GM03348 (cell line): ENCODE measurements at regions not wholly inside any gene's neighbourhood (a gene's known extent, or its start where the extent isn't known, plus 50 kb on each side); places are given as distances from the start of the nearest gene placed in this dataset.
"Not testable (repeated sequence)": the region's sequence is repeated elsewhere in the genome, so short reads cannot be mapped to it uniquely, and the experiment has no call there.

Experiments
- DNase-seq: peaks from one replicate; pipeline ENCODE4 v3.0.0; 2012; ENCODE audit warnings: low spot score

GRCh38 chr6:164107297-164107995, 692.9 kb downstream of the QKI start:
- no peak for DNase-seq

- DNase-seq: peak; percentile 32
Observed at GRCh38 chr6:164106345-164106769, 691.8 kb downstream of the QKI start.

- no peak for DNase-seq
Observed at GRCh38 chr6:164105705-164106104, 691.2 kb downstream of the QKI start.

GRCh38 chr6:164104432-164104831, 689.9 kb downstream of the QKI start:
- no peak for DNase-seq

GRCh38 chr6:164102693-164103092, 688.2 kb downstream of the QKI start:
- no peak for DNase-seq

GRCh38 chr6:164101859-164102258, 687.3 kb downstream of the QKI start:
- DNase-seq: no peak

GRCh38 chr6:164099269-164099865, 684.8 kb downstream of the QKI start:
- no peak for DNase-seq

- DNase-seq: no peak
Observed at GRCh38 chr6:164098857-164099267, 684.3 kb downstream of the QKI start.

GRCh38 chr6:164097551-164098398, 683.3 kb downstream of the QKI start:
- no peak for DNase-seq

- no peak for DNase-seq
Observed at GRCh38 chr6:164097056-164097455, 682.5 kb downstream of the QKI start.

GRCh38 chr6:164095056-164095455, 680.5 kb downstream of the QKI start:
- no peak for DNase-seq

- no peak for DNase-seq
Observed at GRCh38 chr6:164087870-164088269, 673.4 kb downstream of the QKI start.

- DNase-seq: no peak
Observed at GRCh38 chr6:164087211-164087610, 672.7 kb downstream of the QKI start.

- no peak for DNase-seq
Observed at GRCh38 chr6:164086076-164086887, 671.8 kb downstream of the QKI start.

GRCh38 chr6:164085091-164086075, 670.9 kb downstream of the QKI start:
- peak; percentile 57 for DNase-seq

GRCh38 chr6:164079275-164079600, 664.7 kb downstream of the QKI start:
- DNase-seq: no peak

- DNase-seq: no peak
Observed at GRCh38 chr6:164078532-164079274, 664.2 kb downstream of the QKI start.

- not testable (repeated sequence) for DNase-seq
Observed at GRCh38 chr6:164076818-164077532, 662.5 kb downstream of the QKI start.

GRCh38 chr6:164075981-164076615, 661.6 kb downstream of the QKI start:
- no peak for DNase-seq
